KMS-11 (cell line): ENCODE measurements at regions not wholly inside any gene's neighbourhood (a gene's known extent, or its start where the extent isn't known, plus 50 kb on each side); places are given as distances from the start of the nearest gene placed in this dataset.

Experiments used
- H2AFZ ChIP-seq: fragments of 200-600 bp; sonication (generic); 2 replicates; pipeline ENCODE4 v1.6.1; 2016; ENCODE audit warnings: antibody characterized with exemption, mixed run types, low read depth
- H3K27ac ChIP-seq: fragments of 200-600 bp; sonication (generic); 2 replicates; pipeline ENCODE4 v1.6.1; 2016; ENCODE audit warnings: mild to moderate bottlenecking, mixed run types
- H3K27me3 ChIP-seq: fragments of 200-600 bp; sonication (generic); 2 replicates; pipeline ENCODE4 v1.6.1; 2017; ENCODE audit warnings: mild to moderate bottlenecking, low read depth, mixed run types, moderate library complexity; ENCODE audit not compliant: insufficient read depth
- H3K36me3 ChIP-seq: fragments of 200-600 bp; sonication (generic); 2 replicates; pipeline ENCODE4 v1.6.1; 2017; ENCODE audit warnings: mild to moderate bottlenecking, mixed run types; ENCODE audit not compliant: insufficient read depth
- H3K4me1 ChIP-seq: fragments of 200-600 bp; sonication (generic); 2 replicates; pipeline ENCODE4 v1.6.1; 2016; ENCODE audit warnings: mild to moderate bottlenecking, low read depth, mixed run types; ENCODE audit not compliant: poor library complexity, severe bottlenecking
- H3K4me2 ChIP-seq: fragments of 200-600 bp; sonication (generic); 2 replicates; pipeline ENCODE4 v1.7.0; 2016; ENCODE audit warnings: mild to moderate bottlenecking, mixed run types
- H3K4me3 ChIP-seq: fragments of 200-600 bp; sonication (generic); IDR thresholded peaks from 2 replicates; pipeline ENCODE4 v1.6.1; 2017; ENCODE audit warnings: low read depth, low read length, mixed read lengths; ENCODE audit not compliant: insufficient read depth
- H3K79me2 ChIP-seq: fragments of 200-600 bp; sonication (generic); 2 replicates; pipeline ENCODE4 v1.6.1; 2016; ENCODE audit warnings: low read depth, mixed run types; ENCODE audit not compliant: insufficient read depth
- H3K9ac ChIP-seq: fragments of 200-600 bp; sonication (generic); 2 replicates; pipeline ENCODE4 v1.6.1; 2016; ENCODE audit warnings: mild to moderate bottlenecking, mixed run types
- H4K20me1 ChIP-seq: fragments of 200-600 bp; sonication (generic); 2 replicates; pipeline ENCODE4 v1.6.1; 2016; ENCODE audit warnings: mild to moderate bottlenecking, mixed run types; ENCODE audit not compliant: insufficient read depth
- CTCF ChIP-seq: fragments of 200-600 bp; sonication (generic); conservative IDR thresholded peaks from 2 replicates; pipeline ENCODE4 v1.6.1; 2017; ENCODE audit warnings: low read depth, mild to moderate bottlenecking, antibody characterized with exemption, low read length, moderate library complexity, mixed read lengths

GRCh38 chrX:114390251-114390796 lies 193.6 kb upstream of the HTR2C start:
- H3K36me3 ChIP-seq: no peaks in the 10 kb centered on the region
- H4K20me1 ChIP-seq: no peaks in the 10 kb centered on the region
- H3K4me3 ChIP-seq: no peak overlapping the region
- TF ChIP-seq CTCF: no peak
- no peak overlapping the region for H3K9ac ChIP-seq
- H3K79me2 ChIP-seq: no peaks in the 10 kb centered on the region
- H3K27ac ChIP-seq: no peak overlapping the region
- H2AFZ ChIP-seq: no peak overlapping the region
- no peak overlapping the region for H3K4me2 ChIP-seq
- no peaks in the 10 kb centered on the region for H3K27me3 ChIP-seq
- no peaks in the 10 kb centered on the region for H3K4me1 ChIP-seq
